ENCODE measurements at regions not wholly inside any gene's neighbourhood (a gene's known extent, or its start where the extent isn't known, plus 50 kb on each side); places are given as distances from the start of the nearest gene placed in this dataset.

GRCh38 chr15:91538782-91539181 lies 314.7 kb upstream of the SLCO3A1 start:
- DNase-seq (ENCODE audit: insufficient read length, low spot score, missing footprints) = no peak
- H3K79me2 ChIP-seq (ENCODE audit: insufficient read depth, low read length) = no peaks in the 10 kb centered on the region
- no peak overlapping the region for H3K27ac ChIP-seq (ENCODE audit: low read depth, low read length)
- no peak overlapping the region for H2AFZ ChIP-seq (ENCODE audit: low read length)
- TF ChIP-seq CTCF (IDR thresholded peaks at IDR 0.05; ENCODE audit: extremely low read depth, low read depth, low read length) = no peak
- H3K4me1 ChIP-seq (ENCODE audit: insufficient read depth, low read length) = peaks cover 35% of the 10 kb centered on the region
- H3K9me3 ChIP-seq (ENCODE audit: low read depth, low read length) = no peaks in the 10 kb centered on the region
- no peak overlapping the region for H3K4me3 ChIP-seq (ENCODE audit: insufficient read depth, low read length)
- H4K20me1 ChIP-seq (ENCODE audit: insufficient read depth, low read length) = no peaks in the 10 kb centered on the region
- H3K4me2 ChIP-seq (ENCODE audit: insufficient read depth, low read length) = no peak overlapping the region
- H3K27me3 ChIP-seq (ENCODE audit: insufficient read depth, low read length) = no peaks in the 10 kb centered on the region
- H3K36me3 ChIP-seq (ENCODE audit: insufficient read depth, low read length) = no peaks in the 10 kb centered on the region

- Histone ChIP-seq H3K36me3 (ENCODE audit: insufficient read depth, low read length) (no peaks in the 10 kb centered on the region), H4K20me1 (ENCODE audit: insufficient read depth, low read length) (no peaks in the 10 kb centered on the region), H3K79me2 (ENCODE audit: insufficient read depth, low read length) (no peaks in the 10 kb centered on the region), H3K4me3 (ENCODE audit: insufficient read depth, low read length) (no peak overlapping the region), H2AFZ (ENCODE audit: low read length) (no peak overlapping the region), H3K27me3 (ENCODE audit: insufficient read depth, low read length) (no peaks in the 10 kb centered on the region), H3K9me3 (ENCODE audit: low read depth, low read length) (no peaks in the 10 kb centered on the region), H3K27ac (ENCODE audit: low read depth, low read length) (no peak overlapping the region), H3K4me2 (ENCODE audit: insufficient read depth, low read length) (no peak overlapping the region), H3K4me1 (ENCODE audit: insufficient read depth, low read length) (peaks cover 28% of the 10 kb centered on the region)
- DNase-seq (ENCODE audit: insufficient read length, low spot score, missing footprints) = no peak
- no peak for TF ChIP-seq CTCF (IDR thresholded peaks at IDR 0.05; ENCODE audit: extremely low read depth, low read depth, low read length)
Observed at GRCh38 chr15:91541286-91541685, 312.2 kb upstream of the SLCO3A1 start.

DNA sequence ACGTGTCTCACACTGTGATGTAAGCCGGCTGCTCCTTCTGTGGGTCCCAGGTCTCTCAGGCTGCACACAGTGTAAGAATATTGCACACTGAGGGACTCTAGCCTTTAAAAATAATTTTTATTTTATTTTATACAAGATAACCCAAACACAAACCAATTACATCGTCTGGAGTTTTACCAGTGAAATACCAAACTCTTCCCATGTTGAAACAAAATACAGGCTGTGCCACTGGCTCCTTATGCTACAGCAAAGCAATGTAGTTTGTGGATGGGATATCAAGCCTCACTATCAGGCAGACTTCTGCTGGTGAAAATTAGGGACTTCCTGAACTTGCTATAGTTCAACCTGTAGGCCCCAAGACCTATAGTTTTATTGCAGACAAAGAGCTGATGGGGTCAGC lies 311.3 kb upstream of the SLCO3A1 start:
- H3K27me3 ChIP-seq (ENCODE audit: insufficient read depth, low read length) = no peaks in the 10 kb centered on the region
- no peak overlapping the region for H3K4me2 ChIP-seq (ENCODE audit: insufficient read depth, low read length)
- TF ChIP-seq CTCF (IDR thresholded peaks at IDR 0.05; ENCODE audit: extremely low read depth, low read depth, low read length) = no peak
- H3K9me3 ChIP-seq (ENCODE audit: low read depth, low read length) = no peaks in the 10 kb centered on the region
- no peaks in the 10 kb centered on the region for H4K20me1 ChIP-seq (ENCODE audit: insufficient read depth, low read length)
- H2AFZ ChIP-seq (ENCODE audit: low read length) = no peak overlapping the region
- H3K79me2 ChIP-seq (ENCODE audit: insufficient read depth, low read length) = no peaks in the 10 kb centered on the region
- H3K4me1 ChIP-seq (ENCODE audit: insufficient read depth, low read length) = peaks cover 18% of the 10 kb centered on the region
- no peak overlapping the region for H3K27ac ChIP-seq (ENCODE audit: low read depth, low read length)
- no peak overlapping the region for H3K4me3 ChIP-seq (ENCODE audit: insufficient read depth, low read length)
- DNase-seq (ENCODE audit: insufficient read length, low spot score, missing footprints) = no peak
- no peaks in the 10 kb centered on the region for H3K36me3 ChIP-seq (ENCODE audit: insufficient read depth, low read length)

DNA sequence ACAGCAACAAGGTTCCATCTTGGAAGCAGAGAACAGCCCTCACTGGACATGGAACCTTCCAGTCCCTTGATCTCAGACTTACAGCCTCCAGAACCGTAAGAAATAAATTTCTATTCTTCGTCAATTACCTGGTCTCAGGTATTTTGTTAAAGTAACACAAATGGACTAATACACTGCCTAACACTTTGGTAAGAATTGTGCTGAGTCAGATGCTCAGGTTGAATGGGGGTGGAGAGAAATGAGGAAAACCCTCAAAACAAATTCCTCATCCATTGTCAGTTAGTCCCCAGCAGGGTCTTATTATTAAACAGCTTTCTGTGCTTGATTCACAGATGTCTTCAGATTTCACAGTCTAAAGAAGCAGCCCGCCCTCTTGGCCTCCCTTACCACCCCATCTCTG lies 306.2 kb upstream of the SLCO3A1 start:
- H3K4me3 ChIP-seq (ENCODE audit: insufficient read depth, low read length) = no peak overlapping the region
- DNase-seq (ENCODE audit: insufficient read length, low spot score, missing footprints) = no peak
- no peaks in the 10 kb centered on the region for H3K36me3 ChIP-seq (ENCODE audit: insufficient read depth, low read length)
- no peak overlapping the region for H2AFZ ChIP-seq (ENCODE audit: low read length)
- no peaks in the 10 kb centered on the region for H3K79me2 ChIP-seq (ENCODE audit: insufficient read depth, low read length)
- H3K27ac ChIP-seq (ENCODE audit: low read depth, low read length) = no peak overlapping the region
- H3K4me2 ChIP-seq (ENCODE audit: insufficient read depth, low read length) = no peak overlapping the region
- no peaks in the 10 kb centered on the region for H3K9me3 ChIP-seq (ENCODE audit: low read depth, low read length)
- TF ChIP-seq CTCF (IDR thresholded peaks at IDR 0.05; ENCODE audit: extremely low read depth, low read depth, low read length) = no peak
- H4K20me1 ChIP-seq (ENCODE audit: insufficient read depth, low read length) = no peaks in the 10 kb centered on the region
- no peaks in the 10 kb centered on the region for H3K4me1 ChIP-seq (ENCODE audit: insufficient read depth, low read length)
- H3K27me3 ChIP-seq (ENCODE audit: insufficient read depth, low read length) = no peaks in the 10 kb centered on the region
